GM21381 (cell line): ENCODE measurements at regions not wholly inside any gene's neighbourhood (a gene's known extent, or its start where the extent isn't known, plus 50 kb on each side); places are given as distances from the start of the nearest gene placed in this dataset.
"Not testable (repeated sequence)": the region's sequence is repeated elsewhere in the genome, so short reads cannot be mapped to it uniquely, and the experiment has no call there.

Source experiments
- ATAC-seq: cut with Tn5 transposase; IDR thresholded peaks from one replicate; pipeline ENCODE4 v1.9.1; 2021; ENCODE audit warnings: mild to moderate bottlenecking, moderate library complexity; ENCODE audit not compliant: unreplicated experiment

DNA sequence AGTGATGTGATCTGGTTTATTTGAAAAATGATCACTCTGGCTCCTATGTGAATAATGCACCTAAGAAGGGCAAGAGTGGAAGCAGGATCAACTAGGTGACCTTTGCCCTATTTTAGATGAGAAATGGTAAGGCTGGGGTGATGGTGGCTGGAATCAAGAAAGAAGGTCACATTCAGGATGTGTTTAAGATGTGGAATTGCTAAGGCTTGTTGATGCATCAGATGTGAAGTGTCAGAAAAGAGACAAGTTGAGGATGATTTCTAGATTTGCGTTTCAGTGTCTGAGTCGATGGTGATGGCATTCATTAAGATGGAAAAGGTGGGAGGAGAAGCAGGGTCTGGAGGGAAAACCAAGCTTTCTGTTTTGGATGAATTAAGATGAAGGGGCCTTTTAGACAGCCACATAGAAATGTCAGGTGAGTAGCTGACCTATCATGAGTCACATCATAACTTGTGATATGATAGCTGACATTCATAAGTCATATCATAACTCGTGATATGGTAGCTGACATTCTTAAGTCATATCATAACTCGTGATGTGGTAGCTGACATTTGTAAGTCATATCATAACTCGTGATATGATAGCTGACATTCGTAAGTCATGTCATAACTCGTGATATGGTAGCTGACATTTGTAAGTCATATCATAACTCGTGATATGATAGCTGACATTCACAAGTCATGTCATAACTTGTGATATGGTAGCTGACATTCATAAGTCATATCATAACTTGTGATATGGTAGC is 101.2 kb upstream of the SEC11C start:
- no peak for ATAC-seq

DNA sequence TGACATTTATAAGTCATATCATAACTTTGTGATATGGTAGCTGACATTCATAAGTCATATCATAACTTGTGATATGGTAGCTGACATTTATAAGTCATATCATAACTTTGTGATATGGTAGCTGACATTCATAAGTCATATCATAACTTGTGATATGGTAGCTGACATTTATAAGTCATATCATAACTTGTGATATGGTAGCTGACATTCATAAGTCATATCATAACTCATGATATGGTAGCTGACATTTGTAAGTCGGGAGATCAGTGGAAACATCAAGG is 100.7 kb upstream of the SEC11C start:
- ATAC-seq, result not testable (repeated sequence)

DNA sequence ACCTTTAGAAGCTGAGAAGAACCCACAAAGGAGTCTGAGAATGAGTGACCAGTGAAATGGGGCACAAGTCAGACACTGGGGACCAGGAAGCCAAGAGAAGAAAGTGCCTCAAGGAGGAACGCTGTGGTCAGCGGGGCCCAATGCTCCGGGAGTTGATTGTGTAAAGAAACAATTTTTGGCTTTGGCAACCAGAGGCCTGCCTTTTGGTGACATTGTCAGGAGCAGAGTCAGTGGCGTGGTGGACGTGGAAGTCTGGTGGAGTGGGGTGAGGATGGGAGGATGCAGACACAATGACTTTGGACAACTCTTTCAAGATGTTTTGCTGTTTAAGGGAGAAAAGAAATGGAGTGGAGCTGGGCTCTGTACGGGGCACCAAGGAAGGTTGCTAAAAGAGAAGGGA is 100.2 kb upstream of the SEC11C start:
- no peak for ATAC-seq

DNA sequence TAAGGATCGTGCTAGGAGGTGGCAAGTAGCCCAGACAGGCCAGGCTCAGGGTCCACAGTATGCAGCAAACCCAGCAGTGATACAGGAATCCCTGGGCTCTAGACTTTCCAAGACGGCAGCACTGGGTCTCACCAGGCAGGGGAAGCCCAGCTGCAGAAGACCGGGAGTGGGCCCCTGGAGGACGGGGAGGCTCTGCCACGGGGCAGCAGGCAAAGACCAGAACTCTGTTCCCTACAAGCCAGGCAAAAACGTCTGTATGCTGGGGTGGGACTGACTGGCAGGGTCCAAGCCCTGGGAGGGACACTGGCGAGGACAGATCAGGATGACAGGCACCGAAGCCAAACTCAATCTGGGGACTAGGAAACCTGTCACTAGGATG is 98.9 kb upstream of the SEC11C start:
- no peak for ATAC-seq

DNA sequence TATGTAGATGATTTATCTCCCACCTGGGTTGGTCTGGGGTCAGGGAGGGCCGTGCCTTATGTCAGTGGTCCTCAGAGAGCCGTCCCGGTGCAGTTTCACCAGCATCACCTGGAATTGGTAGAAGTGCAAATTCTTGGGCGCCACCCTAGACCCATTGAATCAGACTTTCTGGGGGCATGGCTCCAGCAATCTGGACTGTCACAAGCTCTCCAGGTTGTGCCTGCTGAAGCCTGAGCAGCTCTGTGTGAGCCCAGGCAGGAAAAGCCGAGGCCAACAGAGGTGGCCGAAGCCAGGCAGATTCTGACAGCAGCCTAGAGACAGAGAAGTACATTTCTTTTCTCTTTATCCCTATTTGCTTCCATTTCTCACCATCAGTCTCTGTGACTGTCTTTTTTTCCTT is 98.4 kb upstream of the SEC11C start:
- no peak for ATAC-seq

DNA sequence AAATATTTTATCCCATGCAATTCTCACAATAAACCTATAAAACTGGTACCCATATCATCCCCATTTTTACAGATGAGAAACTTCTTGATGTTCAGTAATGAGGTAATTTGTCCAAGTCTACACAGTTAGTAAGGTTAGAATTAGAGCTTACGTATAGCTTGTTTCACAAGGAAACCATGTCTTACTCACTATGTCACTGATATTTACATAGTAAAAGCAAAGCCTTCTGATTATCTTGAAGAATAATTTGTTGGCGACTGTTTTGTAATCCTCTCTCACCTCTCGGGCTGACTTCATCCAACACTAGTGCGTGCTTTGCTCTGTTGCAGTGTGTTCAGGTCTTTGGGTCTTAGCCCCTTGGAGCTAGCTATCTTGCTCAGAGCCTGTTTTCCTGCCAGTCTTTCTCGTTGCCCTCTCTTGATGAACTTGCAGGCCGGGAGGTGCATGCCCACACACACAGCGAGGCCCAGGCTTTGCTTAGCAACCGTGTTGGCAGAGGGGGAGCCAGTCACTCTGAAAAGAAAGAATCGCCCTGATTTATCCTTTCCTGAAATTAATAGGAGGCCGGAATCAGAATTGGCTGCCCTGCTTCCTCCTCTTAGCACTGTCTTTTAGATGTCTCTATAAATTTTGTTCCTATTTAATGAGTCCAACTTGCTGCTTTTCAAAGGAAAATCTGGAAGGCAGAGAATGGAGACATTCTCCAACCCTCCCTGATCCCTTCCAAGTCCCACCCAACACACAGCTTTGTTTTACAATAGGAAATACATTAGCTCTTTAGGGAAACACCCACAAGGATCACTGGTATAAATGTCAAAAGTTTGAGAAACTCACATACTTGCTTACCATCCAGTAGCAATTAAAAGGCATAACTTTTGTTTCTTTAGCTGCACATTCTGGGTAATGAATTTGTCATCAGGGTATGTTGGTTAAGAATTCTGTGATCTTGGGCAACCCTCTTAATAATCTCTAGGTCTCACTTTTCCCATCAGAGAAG is 97.6 kb upstream of the SEC11C start:
- ATAC-seq, result no peak

DNA sequence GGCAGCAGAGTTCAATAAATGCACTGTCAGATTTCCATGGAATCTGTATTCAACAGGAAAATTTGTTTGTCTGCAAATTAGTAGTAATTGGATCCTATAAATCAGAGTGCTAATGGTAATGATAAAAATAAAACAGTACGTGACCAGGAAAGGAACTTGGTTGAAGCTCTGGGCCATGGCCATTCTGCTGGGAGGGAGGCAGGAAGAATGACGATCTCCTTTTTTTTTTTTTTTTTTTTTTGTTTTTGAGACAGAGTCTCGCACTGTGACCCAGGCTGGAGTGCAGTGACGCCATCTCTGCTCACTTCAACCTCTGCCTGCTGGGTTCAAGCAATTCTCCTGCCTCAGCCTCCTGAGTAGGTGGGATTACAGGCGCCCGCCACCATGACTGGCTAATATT is 94.8 kb upstream of the SEC11C start:
- no peak for ATAC-seq

DNA sequence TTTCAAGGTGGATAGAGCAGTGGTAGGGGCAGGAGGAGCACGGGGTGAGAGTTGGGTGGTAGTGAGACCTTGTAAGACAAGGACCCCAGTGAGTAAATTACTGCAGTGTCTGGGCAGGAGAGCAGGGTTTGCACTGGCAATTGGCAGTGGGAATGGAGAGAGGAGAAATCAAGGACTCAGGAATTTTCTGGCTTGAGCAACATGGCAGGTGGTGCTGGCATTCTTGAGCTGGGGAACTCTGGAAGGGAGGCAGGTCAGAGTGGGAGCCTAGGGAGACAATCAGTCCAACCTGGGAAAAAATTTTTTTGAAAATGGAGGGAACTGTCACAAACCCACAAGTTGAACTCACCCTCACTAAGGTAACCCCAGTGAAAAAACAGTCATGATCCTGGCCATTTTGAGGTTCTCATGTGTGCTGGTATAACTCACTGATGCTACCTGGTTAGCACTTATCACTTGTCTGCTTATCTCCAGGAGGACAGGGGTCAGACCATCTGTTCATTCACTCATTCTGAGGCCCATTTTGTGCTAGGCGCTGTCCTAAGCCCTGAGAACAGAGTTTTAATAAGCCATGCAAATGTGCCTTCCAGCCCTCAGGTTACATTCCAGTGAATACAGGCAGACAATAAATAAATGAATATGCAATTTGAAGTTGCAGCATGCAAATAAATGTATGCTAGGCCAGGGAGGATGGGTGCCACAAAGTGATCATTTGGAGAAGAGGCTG is 92.2 kb upstream of the SEC11C start:
- no peak for ATAC-seq

DNA sequence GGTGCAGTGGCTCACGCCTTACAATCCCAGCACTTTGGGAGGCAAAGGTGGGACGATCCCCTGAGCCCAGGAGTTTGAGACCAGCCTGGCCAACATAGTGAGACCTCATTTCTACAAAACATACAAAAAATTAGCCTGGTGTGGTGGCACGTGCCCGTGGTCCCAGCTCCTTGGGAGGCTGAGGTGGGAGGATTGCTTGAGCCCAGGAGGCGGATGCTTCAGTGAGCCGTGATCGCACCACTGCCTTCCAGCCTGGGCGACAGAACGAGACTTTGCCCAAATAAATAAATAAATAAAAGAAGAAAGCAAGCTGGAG is 91.7 kb upstream of the SEC11C start:
- ATAC-seq, result no peak

DNA sequence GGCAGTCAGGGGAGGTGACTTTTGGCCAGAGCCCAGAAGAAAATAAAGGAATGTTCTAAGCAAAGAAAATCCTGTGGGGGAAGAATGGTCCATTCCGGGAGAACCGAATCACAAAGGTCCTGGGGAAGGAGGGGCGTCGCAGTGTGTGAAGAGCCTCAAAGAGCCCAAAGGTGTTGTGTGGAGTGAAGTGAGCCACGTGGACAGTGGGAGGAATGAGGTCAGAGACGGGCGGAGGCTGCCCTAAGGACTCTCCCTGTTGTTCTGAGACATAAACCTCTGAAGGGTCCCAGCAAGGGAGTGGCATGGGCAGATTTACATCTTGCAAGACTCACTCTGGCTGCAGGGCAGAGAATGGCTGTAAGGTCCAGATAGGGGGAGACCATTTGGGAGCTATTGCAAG is 91.3 kb upstream of the SEC11C start:
- no peak for ATAC-seq

DNA sequence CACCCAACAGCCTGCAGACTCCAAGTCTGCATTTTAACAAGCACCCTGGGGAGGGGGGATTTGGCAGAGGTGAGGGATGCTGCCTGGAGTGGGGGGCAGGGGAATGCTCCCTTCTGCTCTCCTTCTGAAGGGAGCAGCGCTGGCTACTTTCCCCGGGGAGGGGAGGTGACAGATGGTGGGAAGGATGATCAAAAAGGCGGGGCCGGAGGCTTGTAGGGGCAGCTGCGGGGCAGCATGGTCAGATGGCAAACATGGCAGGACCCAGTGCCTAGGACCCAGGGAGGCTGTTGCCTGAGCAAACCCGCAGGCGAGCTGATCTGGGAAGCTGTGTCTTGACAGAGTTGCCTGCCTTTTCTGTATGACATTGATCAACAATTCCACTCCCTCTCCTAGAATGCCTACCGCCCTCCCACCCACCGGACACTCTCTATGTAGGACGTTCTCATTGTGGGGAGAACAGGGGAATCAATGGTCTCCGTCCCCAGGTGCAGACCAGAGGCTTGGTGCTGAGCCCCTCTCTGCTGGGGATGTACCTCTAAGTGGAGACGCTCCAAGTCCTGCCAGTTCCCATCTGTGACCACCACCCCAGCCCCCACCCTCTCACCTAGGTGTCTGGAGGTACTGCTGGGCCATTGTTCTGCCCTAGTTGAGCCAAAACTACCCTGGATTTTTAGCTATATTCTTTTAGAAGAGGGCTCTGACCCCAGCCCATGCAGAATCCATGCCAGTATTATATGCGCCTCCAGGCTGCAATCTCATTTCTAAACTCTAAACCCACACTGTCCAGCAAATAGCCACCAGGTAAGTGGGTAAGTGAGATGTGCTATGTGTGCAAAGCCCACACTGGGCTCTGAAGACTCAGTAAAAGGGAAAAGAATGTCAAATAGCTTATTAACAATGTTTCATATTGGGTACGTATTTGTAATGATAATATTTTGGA is 89.7 kb upstream of the SEC11C start:
- ATAC-seq, result no peak

DNA sequence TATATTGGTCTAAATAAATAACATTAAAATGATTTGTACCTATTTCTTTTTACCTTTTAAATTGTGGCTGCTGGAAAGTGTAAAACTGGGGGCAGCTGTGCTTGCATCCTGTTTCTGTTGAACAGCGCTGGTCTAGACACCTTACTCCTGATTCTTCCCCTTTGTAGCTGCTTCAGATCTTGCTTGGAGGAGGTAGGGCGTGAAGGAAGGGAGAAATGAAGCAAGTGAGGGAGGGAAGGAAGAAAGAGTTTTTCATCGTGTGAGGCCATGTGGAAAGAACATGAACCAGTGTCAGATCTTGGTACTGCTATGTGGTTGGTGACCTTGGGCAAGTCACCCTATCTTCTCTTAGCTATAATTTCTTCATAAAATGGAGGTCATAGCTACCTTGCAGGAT is 89.0 kb upstream of the SEC11C start:
- ATAC-seq, result no peak

DNA sequence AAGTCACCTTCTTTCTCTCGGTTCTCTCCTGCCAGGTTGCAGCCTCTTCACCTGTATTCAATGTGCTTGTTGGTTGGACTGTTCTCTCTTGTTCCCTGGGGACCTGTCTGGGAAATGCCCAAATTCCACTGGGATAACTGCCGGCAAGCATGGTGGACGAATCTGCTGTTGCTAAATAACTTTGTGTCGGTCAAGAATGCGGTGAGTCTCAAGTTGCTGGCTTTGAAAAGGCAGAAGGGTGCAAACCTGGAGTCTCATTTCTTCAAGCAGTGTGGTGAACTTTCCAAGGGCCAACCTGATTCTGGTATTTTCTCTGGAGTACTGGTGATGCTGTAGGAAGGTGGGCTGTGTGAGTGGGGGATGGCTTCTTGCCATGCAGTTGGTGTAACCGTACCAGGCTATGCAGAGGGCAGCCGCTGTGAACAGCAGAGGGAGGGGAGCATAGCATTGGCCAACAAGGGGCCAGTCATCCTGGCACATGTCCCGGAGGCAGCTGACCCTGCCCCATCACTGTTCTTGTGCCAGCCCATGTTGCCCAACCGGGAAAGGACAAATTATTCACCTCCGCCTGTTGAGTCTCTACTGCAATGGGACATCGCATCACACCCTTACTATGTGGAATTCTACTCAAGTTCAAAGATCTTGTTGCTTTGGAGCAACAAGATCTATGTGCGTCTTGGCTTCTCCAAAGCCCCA is 88.1 kb upstream of the SEC11C start:
- ATAC-seq, result no peak

DNA sequence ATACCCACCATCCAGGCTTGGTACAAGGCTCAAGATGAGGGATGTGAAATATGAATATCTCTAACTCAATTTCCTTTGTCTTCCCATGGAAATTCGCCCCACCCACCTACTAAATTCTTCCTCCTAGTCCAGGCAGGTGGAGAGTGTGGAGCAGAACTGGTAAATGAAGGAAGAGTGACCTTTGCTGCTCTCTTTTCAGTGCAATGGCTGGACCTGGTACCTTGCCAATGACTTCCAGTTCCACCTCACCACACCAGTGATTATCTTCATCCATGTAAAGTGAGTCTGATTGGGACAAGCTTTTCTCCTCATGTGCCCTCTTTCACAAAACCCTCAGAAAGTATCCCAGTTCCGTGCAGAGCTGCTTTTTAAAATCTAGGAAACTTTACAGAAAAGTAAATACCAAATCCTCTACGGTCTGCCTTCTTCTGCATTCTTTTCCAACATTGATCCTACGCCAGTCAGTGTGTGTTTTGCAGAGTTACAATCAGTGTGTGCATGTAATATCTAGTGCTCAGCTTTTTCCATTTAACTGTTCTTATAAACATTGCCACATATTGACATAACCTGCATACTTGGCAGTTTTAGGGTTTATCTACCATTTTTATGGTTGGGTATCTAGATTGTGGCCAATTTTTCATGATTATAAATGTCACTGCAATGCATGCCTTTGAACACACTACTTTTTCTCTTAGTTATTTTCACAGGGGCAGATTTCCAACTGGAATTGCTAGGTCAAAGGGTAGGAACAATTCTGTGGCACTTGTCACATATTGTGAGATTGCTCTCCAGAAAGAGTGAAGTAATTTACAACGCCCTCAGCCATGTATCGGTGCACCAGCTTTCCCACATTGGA is 86.5 kb upstream of the SEC11C start:
- no peak for ATAC-seq

DNA sequence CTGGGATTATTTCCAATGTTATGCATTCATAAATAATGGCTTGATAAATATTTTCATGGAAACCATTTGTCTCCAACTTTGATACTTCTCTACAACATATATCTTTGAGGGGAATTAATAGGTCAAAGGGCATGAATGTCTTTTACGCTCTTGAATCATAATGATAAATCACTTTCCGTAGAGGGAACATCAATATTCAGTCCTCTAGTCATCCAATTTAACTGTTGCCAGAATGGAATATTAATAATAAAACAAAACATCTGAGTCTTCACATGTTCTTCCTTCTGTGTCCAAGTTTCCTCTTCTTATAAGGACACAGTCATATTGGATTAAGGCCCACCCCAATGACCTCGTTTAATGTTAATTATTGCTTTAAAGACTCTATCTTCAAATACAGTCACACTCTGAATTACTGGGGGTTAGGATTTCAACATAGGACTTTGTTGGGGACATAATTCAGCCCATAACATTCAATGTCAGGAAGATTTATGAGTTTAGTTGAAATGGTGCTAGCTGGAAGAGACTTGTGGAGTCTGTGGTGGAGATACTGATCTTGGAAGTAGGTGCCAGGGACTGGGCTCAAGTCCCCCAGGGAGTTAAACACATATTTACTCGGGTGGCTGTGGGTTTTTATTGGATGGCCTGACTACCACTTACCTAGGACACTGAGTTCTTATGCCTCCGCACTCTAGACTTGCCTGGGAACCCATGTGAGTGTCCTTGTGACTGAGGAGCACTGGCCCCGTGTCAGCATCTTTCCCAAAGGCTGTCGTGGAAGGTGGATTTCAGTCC is 85.0 kb upstream of the SEC11C start:
- no peak for ATAC-seq

DNA sequence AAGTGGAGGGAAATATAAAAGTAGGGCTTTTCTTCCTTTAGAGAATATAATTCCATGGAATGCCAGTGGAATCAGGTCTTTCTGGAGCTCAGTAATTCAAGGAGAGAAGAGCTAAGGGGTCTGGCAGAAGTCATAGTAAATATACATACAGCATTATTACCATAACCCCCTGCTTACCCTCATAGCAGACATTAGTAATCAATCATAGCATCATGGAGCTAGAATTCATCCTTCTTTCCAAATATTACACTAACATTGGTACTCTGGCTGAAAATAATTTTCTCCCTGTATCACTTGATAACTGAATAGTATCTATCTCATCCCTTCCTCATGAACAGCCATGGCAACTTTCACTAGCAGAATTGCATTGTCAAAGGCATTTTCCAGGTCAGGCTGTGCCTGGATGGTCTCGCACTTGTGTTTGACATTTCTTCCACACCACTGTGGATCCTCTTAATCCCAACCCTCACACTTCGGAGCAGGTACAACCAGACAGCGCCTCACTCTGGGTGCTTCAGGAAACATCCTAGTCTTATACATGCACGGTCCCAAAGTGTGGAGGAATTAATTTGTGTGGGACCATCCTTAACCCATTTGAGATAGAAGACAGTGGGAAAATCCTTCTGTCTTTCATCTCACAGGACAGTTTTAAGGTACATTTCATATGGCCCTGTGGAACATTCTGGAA is 84.2 kb upstream of the SEC11C start:
- ATAC-seq, result no peak

DNA sequence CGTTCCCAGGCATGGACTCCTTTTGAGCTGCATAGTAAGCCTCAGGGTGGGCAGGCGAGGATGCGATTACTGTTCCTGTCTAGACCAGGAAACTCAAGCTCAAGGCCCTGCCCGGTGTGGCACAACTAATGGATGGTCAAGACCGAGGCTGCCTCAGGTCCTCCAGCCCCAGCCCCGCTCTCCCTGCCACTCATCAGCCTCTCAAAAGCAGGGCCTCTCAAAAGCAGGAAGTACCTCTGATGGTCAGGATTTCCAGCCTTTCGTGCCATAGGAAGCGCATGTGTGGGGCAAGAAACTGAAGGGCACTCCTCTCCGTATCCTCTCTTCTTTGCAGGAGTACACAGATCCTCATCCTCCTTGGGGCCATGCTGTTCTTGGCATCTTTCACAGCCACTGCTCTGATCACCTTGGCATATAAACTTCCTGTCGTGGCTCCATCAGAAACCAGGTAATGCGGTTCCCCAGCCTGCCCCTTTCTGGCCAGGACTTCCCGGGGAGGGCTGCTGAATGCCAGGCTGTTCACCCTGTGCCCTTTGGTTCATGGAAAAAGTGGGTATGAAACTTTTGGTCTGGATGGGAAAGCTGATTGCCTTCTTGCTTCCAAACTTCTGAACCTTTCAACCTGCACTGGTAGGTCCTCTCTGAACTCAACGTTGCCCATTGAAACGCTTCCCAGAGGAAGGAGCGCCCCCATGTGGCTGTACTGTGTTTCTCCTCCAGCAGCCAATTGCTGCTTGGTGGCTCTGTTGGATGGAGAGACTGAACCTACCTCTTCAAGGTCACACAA is 82.8 kb upstream of the SEC11C start:
- ATAC-seq, result no peak
